PC-9 (cell line): ENCODE measurements at regions not wholly inside any gene's neighbourhood (a gene's known extent, or its start where the extent isn't known, plus 50 kb on each side); places are given as distances from the start of the nearest gene placed in this dataset.

Experiments used
- BruUV-seq: library from RNA; stranded (reverse); fragments of 400-500 nt; replicated peaks from 2 replicates; lab custom pipeline; 2021; lab: Mats Ljungman, UMichigan
- CTCF ChIA-PET: fragments of 300-600 bp; sonication (Branson Sonifier 250); formaldehyde crosslinking; loops from one replicate; lab custom pipeline; 2022; ENCODE audit warnings: antibody characterized with exemption; lab: Charles Lee
- POLR2A ChIA-PET: fragments of 300-600 bp; sonication (Branson Sonifier 250); formaldehyde crosslinking; loops from one replicate; lab custom pipeline; 2022; ENCODE audit warnings: antibody characterized with exemption; ENCODE audit not compliant: unreplicated experiment; lab: Charles Lee
- DNase-seq, 2 experiments: peaks; one replicate each; pipeline versions ENCODE4 v3.0.0 to v3.0.0-alpha.2; 2015 to 2022; ENCODE audit warnings: mixed read lengths in 1 of 2
- H2AFZ ChIP-seq: fragments of 200-600 bp; sonication (generic); 2 replicates; pipeline ENCODE4 v1.8.1; 2017; ENCODE audit warnings: antibody characterized with exemption
- H3F3A ChIP-seq: fragments of 200-600 bp; sonication (generic); 2 replicates; pipeline ENCODE4 v1.8.1; 2017; ENCODE audit warnings: antibody characterized with exemption, mild to moderate bottlenecking, low read depth; ENCODE audit not compliant: insufficient read depth
- H3K27ac ChIP-seq: fragments of 200-600 bp; sonication (generic); 2 replicates; pipeline ENCODE4 v1.6.1; 2016; ENCODE audit warnings: mixed run types
- H3K27me3 ChIP-seq: fragments of 200-600 bp; sonication (generic); 2 replicates; pipeline ENCODE4 v1.6.1; 2016; ENCODE audit warnings: low read depth, mixed run types; ENCODE audit not compliant: insufficient read depth
- H3K36me3 ChIP-seq: fragments of 200-600 bp; sonication (generic); 2 replicates; pipeline ENCODE4 v1.6.1; 2016; ENCODE audit warnings: low read depth, mixed run types
- H3K4me1 ChIP-seq: fragments of 200-600 bp; sonication (generic); replicated peaks from 2 replicates; pipeline ENCODE4 v1.6.1; 2016; ENCODE audit warnings: mixed run types; ENCODE audit not compliant: insufficient read depth
- H3K4me2 ChIP-seq: fragments of 200-600 bp; sonication (generic); 2 replicates; pipeline ENCODE4 v1.6.1; 2017; ENCODE audit warnings: mixed run types
- H3K4me3 ChIP-seq: fragments of 200-600 bp; sonication (generic); 2 replicates; pipeline ENCODE4 v1.6.1; 2016; ENCODE audit warnings: mixed run types
- H3K79me2 ChIP-seq: fragments of 200-600 bp; sonication (generic); 2 replicates; pipeline ENCODE4 v1.6.1; 2017; ENCODE audit warnings: low read depth, mixed run types
- H3K9me2 ChIP-seq: fragments of 200-600 bp; sonication (generic); 2 replicates; pipeline ENCODE4 v1.8.1; 2017; ENCODE audit warnings: mild to moderate bottlenecking; ENCODE audit not compliant: insufficient read depth
- H3K9me3 ChIP-seq: fragments of 200-600 bp; sonication (generic); 2 replicates; pipeline ENCODE4 v1.8.1; 2016; ENCODE audit warnings: low read depth; ENCODE audit not compliant: insufficient read depth
- H4K20me1 ChIP-seq: fragments of 200-600 bp; sonication (generic); 2 replicates; pipeline ENCODE4 v1.8.1; 2017; ENCODE audit not compliant: insufficient read depth
- EZH2 ChIP-seq: fragments of 200-600 bp; sonication (generic); IDR thresholded peaks from 2 replicates; pipeline ENCODE4 v1.8.0; 2017; ENCODE audit warnings: antibody characterized with exemption, low read depth
- intact Hi-C: fragments of 100-400 bp; cut with micrococcal nuclease; formaldehyde crosslinking; loops from one replicate; pipeline ENCODE4 v1.10.0; 2022; ENCODE audit not compliant: unreplicated experiment
- TF ChIP-seq, protein P1 (sequence below): fragments of 200-600 bp; sonication (generic); conservative IDR thresholded peaks from 2 replicates; pipeline ENCODE4 v1.6.1; 2017; ENCODE audit warnings: mixed run types, antibody characterized with exemption, mild to moderate bottlenecking, moderate library complexity

DNA sequence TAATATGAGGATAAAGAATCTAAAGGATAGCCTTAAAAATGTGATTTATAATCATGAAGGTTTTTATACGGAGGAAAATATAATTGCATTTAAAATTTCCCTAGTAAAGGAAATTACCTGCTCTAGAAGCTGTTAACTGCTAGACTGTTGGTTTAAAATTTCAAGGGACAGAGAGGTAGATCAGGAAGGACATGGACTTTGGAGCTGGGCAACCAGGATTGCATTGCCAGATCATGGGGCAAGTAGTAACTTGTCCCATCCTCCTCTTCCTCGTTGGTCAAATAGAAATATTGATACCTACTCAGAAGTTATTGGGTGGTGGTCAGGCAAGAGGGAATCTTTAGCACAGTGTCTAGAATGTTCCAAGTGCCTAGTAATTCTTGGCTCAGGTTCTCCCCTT is 525.1 kb downstream of the MFSD1 start:
- DNase-seq: no peak
- Histone ChIP-seq H3K36me3 (no peaks in the 10 kb centered on the region), H4K20me1 (no peaks in the 10 kb centered on the region), H3K27ac (no peak overlapping the region), H3K9me3 (no peaks in the 10 kb centered on the region), H2AFZ (no peak overlapping the region), H3K9me2 (no peaks in the 10 kb centered on the region; the same call in 1 of the 2 replicates), H3K4me1 (no peaks in the 10 kb centered on the region; the same call in 1 of the 2 replicates), H3K27me3 (no peaks in the 10 kb centered on the region), H3K79me2 (no peaks in the 10 kb centered on the region), H3F3A (no peaks in the 10 kb centered on the region), H3K4me2 (no peak overlapping the region), H3K4me3 (no peak overlapping the region)
- intact Hi-C loops: no loop called here
- POLR2A ChIA-PET: no interaction called here
- no TSS peak for BruUV-seq
- no peak for TF ChIP-seq EZH2
- TF ChIP-seq, protein P1, sequence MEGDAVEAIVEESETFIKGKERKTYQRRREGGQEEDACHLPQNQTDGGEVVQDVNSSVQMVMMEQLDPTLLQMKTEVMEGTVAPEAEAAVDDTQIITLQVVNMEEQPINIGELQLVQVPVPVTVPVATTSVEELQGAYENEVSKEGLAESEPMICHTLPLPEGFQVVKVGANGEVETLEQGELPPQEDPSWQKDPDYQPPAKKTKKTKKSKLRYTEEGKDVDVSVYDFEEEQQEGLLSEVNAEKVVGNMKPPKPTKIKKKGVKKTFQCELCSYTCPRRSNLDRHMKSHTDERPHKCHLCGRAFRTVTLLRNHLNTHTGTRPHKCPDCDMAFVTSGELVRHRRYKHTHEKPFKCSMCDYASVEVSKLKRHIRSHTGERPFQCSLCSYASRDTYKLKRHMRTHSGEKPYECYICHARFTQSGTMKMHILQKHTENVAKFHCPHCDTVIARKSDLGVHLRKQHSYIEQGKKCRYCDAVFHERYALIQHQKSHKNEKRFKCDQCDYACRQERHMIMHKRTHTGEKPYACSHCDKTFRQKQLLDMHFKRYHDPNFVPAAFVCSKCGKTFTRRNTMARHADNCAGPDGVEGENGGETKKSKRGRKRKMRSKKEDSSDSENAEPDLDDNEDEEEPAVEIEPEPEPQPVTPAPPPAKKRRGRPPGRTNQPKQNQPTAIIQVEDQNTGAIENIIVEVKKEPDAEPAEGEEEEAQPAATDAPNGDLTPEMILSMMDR: no peak
- CTCF ChIA-PET: no interaction called here

- Histone ChIP-seq H3K79me2 (no peaks in the 10 kb centered on the region), H4K20me1 (no peaks in the 10 kb centered on the region), H3K4me1 (no peaks in the 10 kb centered on the region), H3K27ac (no peak overlapping the region), H3K4me3 (no peak overlapping the region), H3K27me3 (no peaks in the 10 kb centered on the region), H3K9me3 (no peaks in the 10 kb centered on the region), H3K36me3 (no peaks in the 10 kb centered on the region), H3K9me2 (0 out of 2 replicates have a peak, but pooled peaks cover under 1% of the 10 kb centered on the region), H3K4me2 (no peak overlapping the region), H2AFZ (no peak overlapping the region), H3F3A (no peaks in the 10 kb centered on the region)
- BruUV-seq: no TSS peak
- DNase-seq: no peak
- ChIA-PET POLR2A (no interaction called here), CTCF (no interaction called here)
- TF ChIP-seq, protein P1: no peak
- intact Hi-C loops: no loop called here
These were observed 530.8 kb downstream of the MFSD1 start for GRCh38 chr3:159332535-159333099.

- no peak for TF ChIP-seq EZH2
- TF ChIP-seq, protein P1: no peak
- BruUV-seq: no TSS peak
- CTCF ChIA-PET: no interaction called here
- POLR2A ChIA-PET: no interaction called here
- no peak for DNase-seq
- Histone ChIP-seq H3K9me3 (no peaks in the 10 kb centered on the region; the same call in 1 of the 2 replicates), H4K20me1 (no peaks in the 10 kb centered on the region), H3K4me2 (no peak overlapping the region), H3F3A (no peaks in the 10 kb centered on the region), H3K4me3 (no peak overlapping the region), H3K36me3 (no peaks in the 10 kb centered on the region), H3K27me3 (no peaks in the 10 kb centered on the region), H3K4me1 (no peaks in the 10 kb centered on the region), H3K9me2 (0 out of 2 replicates have a peak, but pooled peaks cover 4% of the 10 kb centered on the region), H3K79me2 (no peaks in the 10 kb centered on the region), H2AFZ (no peak overlapping the region), H3K27ac (no peak overlapping the region)
- intact Hi-C loops: no loop called here
These were observed 537.3 kb downstream of the MFSD1 start for GRCh38 chr3:159339131-159339530.
